ENCODE measurements at regions not wholly inside any gene's neighbourhood (a gene's known extent, or its start where the extent isn't known, plus 50 kb on each side); places are given as distances from the start of the nearest gene placed in this dataset.

DNA sequence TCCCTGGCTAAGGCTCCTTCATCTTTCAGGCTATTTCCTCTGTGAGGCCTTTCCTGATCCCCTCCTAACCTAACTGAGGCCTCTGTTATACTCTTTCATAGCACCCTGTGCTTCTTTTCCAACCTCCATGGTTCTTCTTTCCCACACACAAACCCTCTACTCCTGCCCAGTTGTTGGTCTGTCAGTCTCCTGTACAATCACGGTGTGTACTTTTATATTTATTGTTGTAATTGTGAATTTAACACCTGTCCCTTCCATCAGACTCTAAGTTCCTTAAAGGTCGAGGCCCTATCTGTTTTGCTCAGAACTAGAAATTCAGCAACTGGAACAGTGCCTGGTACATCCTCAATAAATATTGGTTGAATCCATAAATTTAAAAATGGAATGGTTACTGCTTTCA, 100.2 kb upstream of the KCNE2 start:
- ChIA-PET POLR2A (no interaction called here), CTCF (ENCODE audit: low intra/inter-chr PET ratio, low total read pairs) (no interaction called here)
- no peaks in the 10 kb centered on the region for H3K4me1 ChIP-seq (ENCODE audit: insufficient read depth, low read length)
- no peaks in the 10 kb centered on the region for H3K79me2 ChIP-seq (ENCODE audit: insufficient read depth, low read length)
- H3K36me3 ChIP-seq (replicated peaks in 1 of 2; ENCODE audit: control insufficient read depth in 1 of 2, insufficient read depth in 2 of 2, low read length in 2 of 2) = no peaks in the 10 kb centered on the region
- 2% methylated on average over 2 of the region's 2 CpGs for WGBS (ENCODE audit: low lambda C conversion rate)
- TF ChIP-seq ZFP1 (CRISPR knock-in tag; IDR thresholded peaks at IDR 0.05) = no peak
- TF ChIP-seq ZNF83 (CRISPR knock-in tag; IDR thresholded peaks at IDR 0.05; ENCODE audit: borderline replicate concordance) = no peak
- no peak for TF ChIP-seq MAX (IDR thresholded peaks at IDR 0.05)
- TF ChIP-seq CERS6 (CRISPR knock-in tag; IDR thresholded peaks at IDR 0.05) = no peak
- TF ChIP-seq, protein P1, sequence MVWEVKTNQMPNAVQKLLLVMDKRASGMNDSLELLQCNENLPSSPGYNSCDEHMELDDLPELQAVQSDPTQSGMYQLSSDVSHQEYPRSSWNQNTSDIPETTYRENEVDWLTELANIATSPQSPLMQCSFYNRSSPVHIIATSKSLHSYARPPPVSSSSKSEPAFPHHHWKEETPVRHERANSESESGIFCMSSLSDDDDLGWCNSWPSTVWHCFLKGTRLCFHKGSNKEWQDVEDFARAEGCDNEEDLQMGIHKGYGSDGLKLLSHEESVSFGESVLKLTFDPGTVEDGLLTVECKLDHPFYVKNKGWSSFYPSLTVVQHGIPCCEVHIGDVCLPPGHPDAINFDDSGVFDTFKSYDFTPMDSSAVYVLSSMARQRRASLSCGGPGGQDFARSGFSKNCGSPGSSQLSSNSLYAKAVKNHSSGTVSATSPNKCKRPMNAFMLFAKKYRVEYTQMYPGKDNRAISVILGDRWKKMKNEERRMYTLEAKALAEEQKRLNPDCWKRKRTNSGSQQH (CRISPR knock-in tag; IDR thresholded peaks at IDR 0.05; ENCODE audit: low read depth) = no peak
- no peak for TF ChIP-seq SIX4 (CRISPR knock-in tag; IDR thresholded peaks at IDR 0.05)
- no peak for TF ChIP-seq SCMH1 (CRISPR knock-in tag; IDR thresholded peaks at IDR 0.05; ENCODE audit: borderline replicate concordance)
- TF ChIP-seq, protein P2, sequence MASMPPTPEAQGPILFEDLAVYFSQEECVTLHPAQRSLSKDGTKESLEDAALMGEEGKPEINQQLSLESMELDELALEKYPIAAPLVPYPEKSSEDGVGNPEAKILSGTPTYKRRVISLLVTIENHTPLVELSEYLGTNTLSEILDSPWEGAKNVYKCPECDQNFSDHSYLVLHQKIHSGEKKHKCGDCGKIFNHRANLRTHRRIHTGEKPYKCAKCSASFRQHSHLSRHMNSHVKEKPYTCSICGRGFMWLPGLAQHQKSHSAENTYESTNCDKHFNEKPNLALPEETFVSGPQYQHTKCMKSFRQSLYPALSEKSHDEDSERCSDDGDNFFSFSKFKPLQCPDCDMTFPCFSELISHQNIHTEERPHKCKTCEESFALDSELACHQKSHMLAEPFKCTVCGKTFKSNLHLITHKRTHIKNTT (CRISPR knock-in tag; IDR thresholded peaks at IDR 0.05) = no peak
- TF ChIP-seq, protein P3, sequence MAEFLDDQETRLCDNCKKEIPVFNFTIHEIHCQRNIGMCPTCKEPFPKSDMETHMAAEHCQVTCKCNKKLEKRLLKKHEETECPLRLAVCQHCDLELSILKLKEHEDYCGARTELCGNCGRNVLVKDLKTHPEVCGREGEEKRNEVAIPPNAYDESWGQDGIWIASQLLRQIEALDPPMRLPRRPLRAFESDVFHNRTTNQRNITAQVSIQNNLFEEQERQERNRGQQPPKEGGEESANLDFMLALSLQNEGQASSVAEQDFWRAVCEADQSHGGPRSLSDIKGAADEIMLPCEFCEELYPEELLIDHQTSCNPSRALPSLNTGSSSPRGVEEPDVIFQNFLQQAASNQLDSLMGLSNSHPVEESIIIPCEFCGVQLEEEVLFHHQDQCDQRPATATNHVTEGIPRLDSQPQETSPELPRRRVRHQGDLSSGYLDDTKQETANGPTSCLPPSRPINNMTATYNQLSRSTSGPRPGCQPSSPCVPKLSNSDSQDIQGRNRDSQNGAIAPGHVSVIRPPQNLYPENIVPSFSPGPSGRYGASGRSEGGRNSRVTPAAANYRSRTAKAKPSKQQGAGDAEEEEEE (CRISPR knock-in tag; IDR thresholded peaks at IDR 0.05; ENCODE audit: borderline replicate concordance) = no peak
- TF ChIP-seq GATAD1 (CRISPR knock-in tag; IDR thresholded peaks at IDR 0.05) = no peak
- no peak for TF ChIP-seq NKX3-1 (CRISPR knock-in tag; IDR thresholded peaks at IDR 0.05)
- TF ChIP-seq XBP1 (CRISPR knock-in tag; IDR thresholded peaks at IDR 0.05) = no peak
- TF ChIP-seq GABPB1 (CRISPR knock-in tag; IDR thresholded peaks at IDR 0.05) = no peak
- TF ChIP-seq HMG20A (CRISPR knock-in tag; IDR thresholded peaks at IDR 0.05; ENCODE audit: borderline replicate concordance) = no peak
- no peak for TF ChIP-seq PCBP2 (optimal IDR thresholded peaks at IDR 0.05; ENCODE audit: low read depth, low read length, poor library complexity, severe bottlenecking)
- TF ChIP-seq, protein P4, sequence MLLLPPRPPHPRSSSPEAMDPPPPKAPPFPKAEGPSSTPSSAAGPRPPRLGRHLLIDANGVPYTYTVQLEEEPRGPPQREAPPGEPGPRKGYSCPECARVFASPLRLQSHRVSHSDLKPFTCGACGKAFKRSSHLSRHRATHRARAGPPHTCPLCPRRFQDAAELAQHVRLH (CRISPR knock-in tag; IDR thresholded peaks at IDR 0.05; ENCODE audit: borderline replicate concordance, low read depth) = no peak
- BruUV-seq (replicated peaks) = no TSS peak
- H2AFZ ChIP-seq (ENCODE audit: low read length) = no peak overlapping the region
- no peaks in the 10 kb centered on the region for H3K9me3 ChIP-seq (ENCODE audit: low read length)
- intact Hi-C loops (cut with micrococcal nuclease; ENCODE audit: unreplicated experiment) = no loop called here
- ATAC-seq (no peak), FAIRE-seq (no peak), DNase-seq (ENCODE audit: low spot score) (no peak)
- no peaks in the 10 kb centered on the region for H4K20me1 ChIP-seq (ENCODE audit: insufficient read depth, low read length)
- H3K4me2 ChIP-seq (ENCODE audit: low read depth, low read length) = no peak overlapping the region
- peaks cover 0 to 11% of the 10 kb centered on the region in 2 experiments; a peak in 1 of 5 replicates for H3K27me3 ChIP-seq (ENCODE audit: control insufficient read depth in 1 of 2, insufficient read depth in 2 of 2, low read length in 2 of 2)
- H3K27ac ChIP-seq (ENCODE audit: extremely low read length, insufficient read depth, low read length) = no peak overlapping the region
- H3K4me3 ChIP-seq (replicated peaks in 1 of 3; ENCODE audit: insufficient read depth in 1 of 3, low read depth in 2 of 3, low read length in 3 of 3) = no peak overlapping the region
- H3K9ac ChIP-seq (ENCODE audit: insufficient read depth, low read depth, low read length) = no peak overlapping the region
- in situ Hi-C loops (cut with HindIII; ENCODE audit: extremely low pct_ligation_motif_present, low pct_unique_long_range_greater_than_20kb) = no loop called here

Data from HepG2 (cell line).